ENCODE measurements at regions not wholly inside any gene's neighbourhood (a gene's known extent, or its start where the extent isn't known, plus 50 kb on each side); places are given as distances from the start of the nearest gene placed in this dataset.

DNA sequence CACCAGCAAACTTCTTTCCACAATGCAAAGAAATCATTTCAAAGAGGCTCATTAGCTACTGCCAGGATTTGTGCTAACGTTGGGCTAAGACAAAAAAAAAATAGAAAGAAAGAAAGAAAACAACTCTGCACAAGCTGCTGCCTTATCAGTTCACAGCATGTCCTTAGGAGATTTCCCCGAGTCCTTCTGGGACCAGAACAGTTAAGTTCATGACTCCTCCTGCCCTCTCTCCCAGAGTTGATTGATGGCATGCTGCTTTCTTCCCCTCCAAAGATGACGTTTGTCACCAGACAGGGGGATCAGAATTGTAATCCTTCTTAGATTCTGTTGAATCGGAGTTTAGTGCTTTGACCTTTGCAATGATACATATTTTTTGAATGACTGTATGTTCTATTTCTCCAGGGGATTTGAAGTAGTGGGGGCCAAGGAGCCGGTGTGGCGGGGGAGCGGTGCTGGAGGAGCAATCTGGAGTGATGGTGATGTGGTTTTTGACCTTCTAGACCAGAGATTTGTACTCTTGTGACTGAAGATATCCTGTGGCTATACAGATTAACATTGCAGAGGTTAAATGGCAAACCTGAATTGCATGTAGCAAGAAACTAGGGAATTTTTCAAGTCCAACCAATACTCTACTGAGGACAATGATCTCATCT lies 409.2 kb upstream of the TMPO start:
- TF ChIP-seq POLR2A (IDR thresholded peaks at IDR 0.05) = no peak
- TF ChIP-seq, protein P1, sequence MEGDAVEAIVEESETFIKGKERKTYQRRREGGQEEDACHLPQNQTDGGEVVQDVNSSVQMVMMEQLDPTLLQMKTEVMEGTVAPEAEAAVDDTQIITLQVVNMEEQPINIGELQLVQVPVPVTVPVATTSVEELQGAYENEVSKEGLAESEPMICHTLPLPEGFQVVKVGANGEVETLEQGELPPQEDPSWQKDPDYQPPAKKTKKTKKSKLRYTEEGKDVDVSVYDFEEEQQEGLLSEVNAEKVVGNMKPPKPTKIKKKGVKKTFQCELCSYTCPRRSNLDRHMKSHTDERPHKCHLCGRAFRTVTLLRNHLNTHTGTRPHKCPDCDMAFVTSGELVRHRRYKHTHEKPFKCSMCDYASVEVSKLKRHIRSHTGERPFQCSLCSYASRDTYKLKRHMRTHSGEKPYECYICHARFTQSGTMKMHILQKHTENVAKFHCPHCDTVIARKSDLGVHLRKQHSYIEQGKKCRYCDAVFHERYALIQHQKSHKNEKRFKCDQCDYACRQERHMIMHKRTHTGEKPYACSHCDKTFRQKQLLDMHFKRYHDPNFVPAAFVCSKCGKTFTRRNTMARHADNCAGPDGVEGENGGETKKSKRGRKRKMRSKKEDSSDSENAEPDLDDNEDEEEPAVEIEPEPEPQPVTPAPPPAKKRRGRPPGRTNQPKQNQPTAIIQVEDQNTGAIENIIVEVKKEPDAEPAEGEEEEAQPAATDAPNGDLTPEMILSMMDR (IDR thresholded peaks at IDR 0.05) = no peak

All from thyroid gland (tissue), 4 donors.